HEK293 (cell line): ENCODE measurements at regions not wholly inside any gene's neighbourhood (a gene's known extent, or its start where the extent isn't known, plus 50 kb on each side); places are given as distances from the start of the nearest gene placed in this dataset.

ENCODE experiments used
- CTCF ChIA-PET: fragments of 350-600 bp; formaldehyde crosslinking; extraction: SDS; loops from one replicate; lab custom pipeline; 2021; ENCODE audit warnings: antibody characterized with exemption; lab: Yijun Ruan, JAX
- POLR2A ChIA-PET: fragments of 300-600 bp; formaldehyde crosslinking; extraction: SDS; loops from one replicate; lab custom pipeline; 2020; ENCODE audit warnings: antibody characterized with exemption, inconsistent platforms; lab: Yijun Ruan, JAX
- H3K27ac ChIP-seq: fragments of 200-500 bp; sonication (Bioruptor generic); 2 replicates; pipeline ENCODE4 v1.5.1; 2014; ENCODE audit warnings: low read depth, low read length, control low read depth, inconsistent platforms; ENCODE audit errors: extremely low read depth
- H3K36me3 ChIP-seq, 2 experiments: fragments of 200-500 bp in 1 of 2; sonication (Bioruptor generic) in 1 of 2; 1 replicate in 1 of 2; 2 replicates in 1 of 2; pipeline ENCODE4 v1.5.1; 2014 to 2017; ENCODE audit warnings: inconsistent platforms in 2 of 2, low read length in 2 of 2; ENCODE audit not compliant: control insufficient read depth in 2 of 2, insufficient read depth in 1 of 2
- H3K4me1 ChIP-seq: fragments of 200-500 bp; sonication (Bioruptor generic); 2 replicates; pipeline ENCODE4 v1.5.1; 2014; ENCODE audit warnings: mild to moderate bottlenecking, low read length, inconsistent platforms; ENCODE audit not compliant: control insufficient read depth, insufficient read depth
- H3K4me3 ChIP-seq: 2 replicates; pipeline ENCODE4 v1.5.1; 2011; ENCODE audit warnings: low read depth, mild to moderate bottlenecking, control low read depth, low read length, moderate library complexity
- H3K9me3 ChIP-seq: fragments of 200-500 bp; sonication (Bioruptor generic); 2 replicates; pipeline ENCODE4 v1.5.1; 2014; ENCODE audit warnings: low read depth, low read length, inconsistent platforms; ENCODE audit not compliant: control insufficient read depth, insufficient read depth
- GLIS1 ChIP-seq: fragments of 450-650 bp; formaldehyde crosslinking; IDR thresholded peaks from 2 replicates; pipeline ENCODE4 v1.5.1; 2016; ENCODE audit warnings: missing biosample characterization, missing genetic modification characterization
- KLF7 ChIP-seq: fragments of 450-650 bp; formaldehyde crosslinking; IDR thresholded peaks from 2 replicates; pipeline ENCODE4 v1.5.1; 2016; ENCODE audit warnings: missing biosample characterization, missing genetic modification characterization, borderline replicate concordance
- REPIN1 ChIP-seq: fragments of 450-650 bp; formaldehyde crosslinking; IDR thresholded peaks from 2 replicates; pipeline ENCODE4 v1.5.1; 2017; ENCODE audit warnings: missing biosample characterization, missing genetic modification characterization, low read depth
- TSHZ1 ChIP-seq: fragments of 450-650 bp; formaldehyde crosslinking; IDR thresholded peaks from 2 replicates; pipeline ENCODE4 v1.5.1; 2016; ENCODE audit warnings: missing biosample characterization, missing genetic modification characterization, borderline replicate concordance
- ZFP37 ChIP-seq: fragments of 450-650 bp; formaldehyde crosslinking; IDR thresholded peaks from 2 replicates; pipeline ENCODE4 v1.5.1; 2016; ENCODE audit warnings: missing biosample characterization, missing genetic modification characterization
- ZFP41 ChIP-seq: fragments of 450-650 bp; formaldehyde crosslinking; IDR thresholded peaks from 2 replicates; pipeline ENCODE4 v1.5.1; 2016; ENCODE audit warnings: missing biosample characterization, missing genetic modification characterization, borderline replicate concordance
- ZNF221 ChIP-seq: fragments of 450-650 bp; formaldehyde crosslinking; IDR thresholded peaks from 2 replicates; pipeline ENCODE4 v1.5.1; 2017; ENCODE audit warnings: missing biosample characterization, missing genetic modification characterization, borderline replicate concordance
- ZNF26 ChIP-seq: fragments of 450-650 bp; formaldehyde crosslinking; IDR thresholded peaks from 2 replicates; pipeline ENCODE4 v1.5.1; 2016; ENCODE audit warnings: missing biosample characterization, missing genetic modification characterization
- ZNF433 ChIP-seq: fragments of 450-650 bp; formaldehyde crosslinking; IDR thresholded peaks from 2 replicates; pipeline ENCODE4 v1.5.1; 2016; ENCODE audit warnings: missing biosample characterization, missing genetic modification characterization, low read depth
- ZNF514 ChIP-seq: fragments of 450-650 bp; formaldehyde crosslinking; IDR thresholded peaks from 2 replicates; pipeline ENCODE4 v1.5.1; 2016; ENCODE audit warnings: missing biosample characterization, missing genetic modification characterization
- ZNF518A ChIP-seq: fragments of 450-650 bp; formaldehyde crosslinking; conservative IDR thresholded peaks from 2 replicates; pipeline ENCODE4 v1.5.1; 2016; ENCODE audit warnings: low read depth, missing biosample characterization, missing genetic modification characterization
- ZNF530 ChIP-seq: fragments of 450-650 bp; formaldehyde crosslinking; IDR thresholded peaks from 2 replicates; pipeline ENCODE4 v1.5.1; 2016; ENCODE audit warnings: low read depth, missing biosample characterization, missing genetic modification characterization
- ZNF624 ChIP-seq: fragments of 450-650 bp; formaldehyde crosslinking; IDR thresholded peaks from 2 replicates; pipeline ENCODE4 v1.5.1; 2017; ENCODE audit warnings: missing biosample characterization, missing genetic modification characterization
- ZNF660 ChIP-seq: fragments of 450-650 bp; IDR thresholded peaks from 2 replicates; pipeline ENCODE4 v1.5.1; 2018; ENCODE audit warnings: missing biosample characterization, mild to moderate bottlenecking, missing genetic modification characterization
- ZNF692 ChIP-seq: fragments of 450-650 bp; formaldehyde crosslinking; IDR thresholded peaks from 2 replicates; pipeline ENCODE4 v1.5.1; 2016; ENCODE audit warnings: missing biosample characterization, missing genetic modification characterization

- Histone ChIP-seq H3K4me3 (no peak overlapping the region), H3K9me3 (no peaks in the 10 kb centered on the region), H3K36me3 (no peaks in the 10 kb centered on the region), H3K27ac (no peak overlapping the region), H3K4me1 (no peaks in the 10 kb centered on the region)
- ChIA-PET CTCF (no interaction called here), POLR2A (no interaction called here)
- TF ChIP-seq KLF7 = no peak
- TF ChIP-seq ZNF624 = no peak
- no peak for TF ChIP-seq ZNF221 (tag by site-specific recombination)
- TF ChIP-seq TSHZ1 (tag by site-specific recombination) = no peak
- TF ChIP-seq ZNF530 (tag by site-specific recombination) = no peak
- TF ChIP-seq ZNF518A (tag by site-specific recombination) = no peak
- TF ChIP-seq ZNF433 (tag by site-specific recombination) = no peak
- TF ChIP-seq GLIS1 = no peak
- no peak for TF ChIP-seq ZNF660 (tag by site-specific recombination)
- TF ChIP-seq ZNF514 (tag by site-specific recombination) = no peak
- no peak for TF ChIP-seq ZNF26 (tag by site-specific recombination)
- no peak for TF ChIP-seq ZNF692
- no peak for TF ChIP-seq REPIN1 (tag by site-specific recombination)
- no peak for TF ChIP-seq ZFP41 (tag by site-specific recombination)
- no peak for TF ChIP-seq ZFP37 (tag by site-specific recombination)
Measured at GRCh38 chr6:132052096-132052495, 100.9 kb upstream of the CCN2 start.
